Duodenal mucosa (tissue), 2 donors: ENCODE measurements at regions not wholly inside any gene's neighbourhood (a gene's known extent, or its start where the extent isn't known, plus 50 kb on each side); places are given as distances from the start of the nearest gene placed in this dataset.
"Not testable (repeated sequence)": the region's sequence is repeated elsewhere in the genome, so short reads cannot be mapped to it uniquely, and the experiment has no call there.

ENCODE experiments used
- H3K27ac ChIP-seq: one replicate; pipeline ENCODE4 v1.7.0; 2013; ENCODE audit warnings: low read depth, low read length
- H3K27me3 ChIP-seq, 2 donors: one replicate each; pipeline ENCODE4 v1.7.0; 2013; ENCODE audit warnings: low read length in 2 of 2, control low read depth in 1 of 2; ENCODE audit not compliant: insufficient read depth in 2 of 2, control insufficient read depth in 1 of 2
- H3K36me3 ChIP-seq, 2 donors: one replicate each; pipeline ENCODE4 v1.7.0; 2013; ENCODE audit warnings: low read length in 2 of 2, control low read depth in 1 of 2; ENCODE audit not compliant: insufficient read depth in 2 of 2, control insufficient read depth in 1 of 2
- H3K4me1 ChIP-seq, 2 donors: one replicate each; pipeline ENCODE4 v1.7.0; 2013; ENCODE audit warnings: low read length in 2 of 2, control low read depth in 1 of 2; ENCODE audit not compliant: insufficient read depth in 2 of 2, control insufficient read depth in 1 of 2
- H3K4me3 ChIP-seq, 2 donors: one replicate each; pipeline ENCODE4 v1.7.0; 2013; ENCODE audit warnings: low read length in 2 of 2, low read depth in 1 of 2
- H3K9ac ChIP-seq, 2 donors: one replicate each; pipeline ENCODE4 v1.7.0; 2013; ENCODE audit warnings: low read length in 2 of 2, low read depth in 1 of 2
- H3K9me3 ChIP-seq, 2 donors: one replicate each; pipeline ENCODE4 v1.7.0; 2013; ENCODE audit warnings: low read length in 2 of 2, control low read depth in 1 of 2; ENCODE audit not compliant: control insufficient read depth in 1 of 2

DNA sequence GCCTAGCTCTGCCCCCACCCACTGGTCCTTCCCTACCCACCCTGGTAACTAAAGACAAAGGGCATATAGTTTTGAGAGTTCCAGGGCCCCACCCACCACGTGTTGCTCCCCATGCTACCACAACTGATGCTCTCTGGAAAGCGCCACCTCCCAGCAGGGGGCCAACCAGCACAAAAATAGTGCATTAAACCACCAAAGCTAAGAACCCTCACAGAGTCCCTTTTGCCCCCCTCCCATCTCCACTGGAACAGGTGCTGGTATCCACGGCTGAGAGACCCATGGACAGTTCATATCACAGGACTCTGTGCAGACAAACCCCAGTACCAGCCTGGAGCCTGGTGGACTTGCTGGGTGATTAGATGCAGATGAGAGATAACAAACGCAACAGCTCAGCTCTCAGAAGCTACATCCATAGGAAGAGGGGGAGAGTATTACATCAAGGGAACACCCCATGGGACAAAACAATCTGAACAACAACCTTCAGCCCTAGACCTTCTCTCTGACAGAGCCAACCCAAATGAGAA is 715.9 kb downstream of the NUP35 start:
- no peaks in the 10 kb centered on the region for H3K9me3 ChIP-seq
- H3K27me3 ChIP-seq, result no peaks in the 10 kb centered on the region
- H3K27ac ChIP-seq, result no peak overlapping the region
- no peaks in the 10 kb centered on the region for H3K36me3 ChIP-seq
- no peak overlapping the region for H3K4me3 ChIP-seq
- H3K4me1 ChIP-seq, result no peaks in the 10 kb centered on the region
- H3K9ac ChIP-seq, result no peak overlapping the region

DNA sequence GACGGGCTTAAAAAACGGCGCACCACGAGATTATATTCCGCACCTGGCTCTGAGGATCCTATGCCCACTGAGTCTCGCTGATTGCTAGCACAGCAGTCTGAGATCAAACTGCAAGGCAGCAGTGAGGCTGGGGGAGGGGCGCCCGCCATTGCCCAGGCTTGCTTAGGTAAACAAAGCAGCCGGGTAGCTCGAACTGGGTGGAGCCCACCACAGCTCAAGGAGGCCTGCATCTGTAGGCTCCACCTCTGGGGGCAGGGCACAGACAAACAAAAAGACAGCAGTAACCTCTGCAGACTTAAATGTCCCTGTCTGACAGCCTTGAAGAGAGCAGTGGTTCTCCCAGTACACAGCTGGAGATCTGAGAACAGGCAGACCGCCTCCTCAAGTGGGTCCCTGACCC is 725.6 kb downstream of the NUP35 start:
- H3K27me3 ChIP-seq, H3K27ac ChIP-seq, H3K4me3 ChIP-seq, H3K9ac ChIP-seq, H3K36me3 ChIP-seq, H3K9me3 ChIP-seq, H3K4me1 ChIP-seq: not testable (repeated sequence)

DNA sequence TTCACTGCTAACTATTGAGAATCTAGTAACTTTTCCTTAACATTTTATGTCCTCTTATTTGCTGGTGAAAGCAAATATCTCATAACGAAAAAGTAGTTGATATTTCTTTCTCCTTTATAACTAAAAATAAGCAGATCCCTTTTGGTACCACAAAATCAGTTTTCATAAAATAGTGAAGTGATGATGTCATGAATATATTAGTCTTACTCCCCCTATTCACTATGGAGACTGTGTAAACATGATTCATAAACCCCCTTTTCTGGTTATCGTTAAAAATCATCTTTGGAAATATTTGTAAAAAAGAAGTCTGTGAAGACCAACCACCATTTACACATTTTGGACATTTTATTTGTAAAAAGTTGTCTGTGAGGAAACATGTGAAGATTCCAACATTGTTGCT is 734.9 kb downstream of the NUP35 start:
- H3K27ac ChIP-seq, result no peak overlapping the region
- no peaks in the 10 kb centered on the region for H3K4me1 ChIP-seq
- no peaks in the 10 kb centered on the region for H3K9me3 ChIP-seq
- no peak overlapping the region for H3K4me3 ChIP-seq
- H3K9ac ChIP-seq, result no peak overlapping the region
- H3K27me3 ChIP-seq, result no peaks in the 10 kb centered on the region
- H3K36me3 ChIP-seq, result no peaks in the 10 kb centered on the region

DNA sequence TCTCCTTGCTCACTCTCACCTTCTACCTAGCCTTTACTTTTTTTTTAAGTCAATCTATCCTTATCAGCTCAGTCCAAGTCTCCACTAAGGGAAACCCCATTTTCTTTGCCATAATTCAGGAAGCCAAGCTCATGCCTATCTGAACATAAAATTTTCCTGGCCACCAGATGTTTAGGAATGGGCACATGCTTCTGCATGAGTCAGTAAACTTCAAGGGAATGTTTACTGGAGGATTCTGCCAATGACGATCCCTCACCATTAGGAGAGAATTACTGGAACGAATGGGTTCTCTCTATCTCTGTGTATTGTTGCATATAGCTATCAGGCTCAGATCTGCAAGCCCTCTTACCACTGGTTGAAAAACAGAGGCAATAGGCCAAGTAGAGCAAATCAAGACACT is 731.7 kb upstream of the ZNF804A start:
- H3K27me3 ChIP-seq, result no peaks in the 10 kb centered on the region
- no peak overlapping the region for H3K9ac ChIP-seq
- H3K4me1 ChIP-seq, result no peaks in the 10 kb centered on the region
- H3K36me3 ChIP-seq, result no peaks in the 10 kb centered on the region
- H3K4me3 ChIP-seq, result no peak overlapping the region
- no peaks in the 10 kb centered on the region for H3K9me3 ChIP-seq
- H3K27ac ChIP-seq, result no peak overlapping the region

DNA sequence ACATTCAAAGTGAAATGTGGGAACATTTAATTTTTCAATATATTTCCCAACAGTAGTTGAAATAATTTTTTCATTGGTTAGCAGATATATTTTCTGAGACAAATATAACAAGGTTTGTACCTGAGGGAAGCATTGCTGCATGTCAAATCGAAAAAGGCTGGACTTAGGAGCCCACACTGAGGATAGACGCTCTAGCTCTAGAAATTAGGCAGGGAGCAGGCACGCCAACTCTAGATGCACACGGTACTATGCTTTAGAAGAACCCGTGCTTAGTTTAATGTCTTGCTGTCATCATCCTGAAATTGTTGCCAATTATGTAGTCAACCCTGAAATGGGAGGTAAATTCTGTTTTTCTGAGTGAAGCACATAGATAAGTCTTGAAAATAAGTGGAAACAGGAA is 731.1 kb upstream of the ZNF804A start:
- Histone ChIP-seq H3K4me3 (no peak overlapping the region), H3K9me3 (no peaks in the 10 kb centered on the region), H3K9ac (no peak overlapping the region), H3K27me3 (no peaks in the 10 kb centered on the region), H3K36me3 (no peaks in the 10 kb centered on the region), H3K27ac (no peak overlapping the region), H3K4me1 (no peaks in the 10 kb centered on the region)

DNA sequence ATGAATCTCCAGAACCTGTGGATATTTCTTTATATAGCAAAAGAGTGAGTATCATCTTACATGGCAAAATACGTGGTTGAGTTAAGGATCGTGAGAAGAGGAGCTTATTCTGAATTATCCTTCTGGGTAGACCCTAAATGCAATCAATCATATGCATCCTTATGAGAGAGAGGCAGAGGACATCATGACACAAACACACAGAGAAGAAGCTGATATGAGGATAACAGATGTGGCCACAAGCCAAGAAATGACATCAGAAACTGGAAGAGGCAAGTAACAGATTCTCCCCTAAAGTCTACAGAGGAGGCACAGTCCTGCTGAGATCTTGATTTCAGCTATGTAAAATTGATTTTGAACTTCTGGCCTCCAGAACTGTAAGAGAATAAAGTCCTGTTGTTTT is 730.2 kb upstream of the ZNF804A start:
- Histone ChIP-seq H3K4me1 (no peaks in the 10 kb centered on the region), H3K27ac (no peak overlapping the region), H3K9ac (no peak overlapping the region), H3K9me3 (no peaks in the 10 kb centered on the region), H3K4me3 (no peak overlapping the region), H3K36me3 (no peaks in the 10 kb centered on the region), H3K27me3 (no peaks in the 10 kb centered on the region)

DNA sequence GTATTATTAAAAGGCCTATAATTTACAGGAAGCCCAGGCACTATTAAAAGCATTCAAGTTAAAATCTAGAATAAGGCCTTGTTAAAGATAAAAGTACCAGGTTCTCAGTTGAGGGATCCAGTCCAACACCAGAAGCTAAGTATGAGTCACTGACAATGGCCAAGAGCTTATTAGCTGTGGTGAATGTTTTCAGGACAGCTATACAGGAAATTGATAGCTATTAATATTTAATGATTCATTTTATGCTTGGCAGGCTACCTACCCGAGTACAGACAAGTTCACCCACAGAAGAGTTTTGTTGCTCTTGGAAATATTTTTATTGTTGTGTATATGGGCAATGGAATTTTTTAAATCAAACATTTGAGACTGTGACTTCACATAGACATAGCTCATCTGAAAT is 729.6 kb upstream of the ZNF804A start:
- Histone ChIP-seq H3K4me1 (no peaks in the 10 kb centered on the region), H3K9ac (no peak overlapping the region), H3K4me3 (no peak overlapping the region), H3K9me3 (no peaks in the 10 kb centered on the region), H3K27me3 (no peaks in the 10 kb centered on the region), H3K27ac (no peak overlapping the region), H3K36me3 (no peaks in the 10 kb centered on the region)

DNA sequence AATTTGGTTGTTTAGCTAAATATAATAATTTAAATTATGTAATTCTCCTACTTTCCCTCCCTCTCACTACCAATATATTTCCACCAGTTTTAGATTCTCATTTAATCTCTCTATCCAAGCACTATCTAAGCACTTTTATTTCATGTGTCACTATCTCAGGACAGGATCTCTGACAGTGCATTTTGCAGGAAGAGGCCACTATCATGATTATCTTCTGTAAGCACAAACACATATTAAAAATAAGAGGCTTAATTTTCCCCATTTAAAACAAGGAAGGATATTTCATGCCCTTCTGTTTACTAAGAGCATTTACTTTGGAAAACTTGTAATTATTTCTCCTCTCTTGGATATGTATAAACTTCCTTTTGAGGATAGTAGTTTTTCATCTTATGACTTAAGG is 726.2 kb upstream of the ZNF804A start:
- Histone ChIP-seq H3K9ac (no peak overlapping the region), H3K36me3 (no peaks in the 10 kb centered on the region), H3K27me3 (no peaks in the 10 kb centered on the region), H3K9me3 (no peaks in the 10 kb centered on the region), H3K4me1 (no peaks in the 10 kb centered on the region), H3K4me3 (no peak overlapping the region), H3K27ac (no peak overlapping the region)

DNA sequence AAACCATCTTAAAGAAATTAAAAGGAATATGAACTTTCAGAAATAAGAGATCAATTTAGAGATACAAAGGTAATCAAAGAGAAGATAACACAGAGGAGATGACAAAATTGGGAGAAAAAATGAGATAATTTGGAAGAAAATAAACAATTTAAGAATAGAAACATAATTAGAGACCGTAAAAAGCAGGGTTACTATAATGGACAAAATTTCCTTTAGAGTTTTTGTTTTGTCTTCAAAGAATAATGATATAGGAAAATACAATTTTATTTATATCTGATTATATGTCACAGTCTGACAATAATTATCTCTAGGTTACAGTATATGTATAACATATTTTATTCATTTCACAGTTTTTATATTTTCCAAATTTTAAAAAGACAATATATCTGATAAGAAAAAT is 716.4 kb upstream of the ZNF804A start:
- H3K27ac ChIP-seq, result no peak overlapping the region
- H3K36me3 ChIP-seq, result no peaks in the 10 kb centered on the region
- H3K9me3 ChIP-seq, result no peaks in the 10 kb centered on the region
- no peak overlapping the region for H3K9ac ChIP-seq
- no peaks in the 10 kb centered on the region for H3K4me1 ChIP-seq
- H3K4me3 ChIP-seq, result no peak overlapping the region
- no peaks in the 10 kb centered on the region for H3K27me3 ChIP-seq

DNA sequence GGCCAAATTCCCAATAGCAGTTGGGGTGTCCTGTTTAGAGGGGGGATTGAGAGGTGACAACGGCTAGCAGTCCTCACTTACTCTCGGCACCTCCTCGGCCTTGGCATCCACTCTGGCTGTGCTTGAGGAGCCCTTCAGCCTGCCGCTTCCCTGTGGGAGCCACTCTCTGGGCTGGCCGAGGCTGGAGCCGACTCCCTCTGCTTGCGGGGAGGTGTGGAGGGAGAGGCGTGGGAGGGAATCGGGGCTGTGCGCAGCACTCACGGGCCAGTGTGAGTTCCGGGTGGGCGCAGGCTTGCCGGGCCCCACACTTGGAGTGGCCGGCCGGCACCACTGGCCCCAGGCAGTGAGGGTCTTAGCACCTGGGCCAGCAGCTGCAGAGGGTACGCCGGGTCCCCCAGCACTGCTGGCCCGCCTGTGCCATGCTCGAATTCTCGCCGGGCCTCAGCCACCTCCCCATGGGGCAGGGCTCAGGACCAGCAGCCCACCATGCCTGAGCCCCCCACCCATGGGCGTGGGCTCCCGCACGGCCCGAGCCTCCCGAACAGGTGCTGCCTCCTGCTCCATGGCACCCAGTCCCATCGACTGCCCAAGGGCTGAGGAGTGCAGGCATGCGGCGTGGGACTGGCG is 705.9 kb upstream of the ZNF804A start:
- Histone ChIP-seq H3K4me3 (no peak overlapping the region), H3K9ac (no peak overlapping the region), H3K4me1 (no peaks in the 10 kb centered on the region), H3K36me3 (no peaks in the 10 kb centered on the region), H3K27me3 (no peaks in the 10 kb centered on the region), H3K9me3 (no peaks in the 10 kb centered on the region), H3K27ac (no peak overlapping the region)

DNA sequence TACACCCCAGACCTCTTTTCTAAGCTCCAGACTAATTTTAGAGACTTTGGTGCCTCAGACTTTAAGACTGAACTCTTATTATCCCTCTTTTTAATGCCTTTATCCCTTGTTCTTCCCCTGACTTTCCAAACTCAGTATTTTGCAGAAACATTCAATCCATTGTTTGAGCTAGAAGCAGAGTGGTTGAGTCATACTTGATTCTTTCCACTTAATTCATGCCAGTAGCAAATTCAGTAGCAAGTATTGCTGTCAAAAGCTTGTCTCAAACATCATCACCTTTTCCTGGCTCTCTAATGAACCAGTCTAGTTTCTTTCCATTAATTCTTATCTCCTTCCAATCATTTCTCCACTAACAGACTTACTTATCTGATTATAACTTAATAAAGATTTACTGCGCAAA is 699.7 kb upstream of the ZNF804A start:
- no peaks in the 10 kb centered on the region for H3K36me3 ChIP-seq
- H3K27ac ChIP-seq, result no peak overlapping the region
- H3K27me3 ChIP-seq, result no peaks in the 10 kb centered on the region
- H3K9me3 ChIP-seq, result no peaks in the 10 kb centered on the region
- no peak overlapping the region for H3K4me3 ChIP-seq
- H3K9ac ChIP-seq, result no peak overlapping the region
- no peaks in the 10 kb centered on the region for H3K4me1 ChIP-seq
